Pancreas (tissue), 10 donors: ENCODE measurements at regions not wholly inside any gene's neighbourhood (a gene's known extent, or its start where the extent isn't known, plus 50 kb on each side); places are given as distances from the start of the nearest gene placed in this dataset.

Experiments
- ATAC-seq, 4 donors: fragments of 200-7000 bp; cut with Tn5 transposase; one replicate each; pipeline versions ENCODE4 v1.8.0 to v1.9.1; 2020; ENCODE audit warnings: mild to moderate bottlenecking in 4 of 4, moderate library complexity in 4 of 4
- DNase-seq, 6 donors: peaks; one replicate each; pipeline ENCODE4 v3.0.0-alpha.2; 2020
- FAIRE-seq: peaks from 2 replicates; lab custom pipeline; 2012; peaks lifted over from hg19 to GRCh38; lab: Jason Lieb, UNC
- H3K27ac ChIP-seq, 4 donors: fragments of 200-600 bp; sonication (generic); 1 replicate in 3 of 4; 2 replicates in 1 of 4; pipeline versions ENCODE4 v1.5.0 to v1.8.0; 2020
- H3K27me3 ChIP-seq, 4 donors: fragments of 200-600 bp; one replicate each; pipeline ENCODE4 v1.8.0; 2021
- H3K36me3 ChIP-seq, 3 donors: fragments of 200-600 bp; sonication (generic) in 1 of 3; one replicate each; pipeline versions ENCODE4 v1.5.0 to v1.8.0; 2020 to 2021
- H3K4me1 ChIP-seq, 3 donors: fragments of 200-600 bp; one replicate each; pipeline ENCODE4 v1.8.0; 2021
- H3K4me3 ChIP-seq, 4 donors: fragments of 200-600 bp; sonication (generic) in 2 of 4; one replicate each; pipeline versions ENCODE4 v1.5.0 to v1.8.0; 2020 to 2021
- H3K9me3 ChIP-seq, 4 donors: fragments of 200-600 bp; one replicate each; pipeline ENCODE4 v1.8.0; 2021
- WGBS, 2 donors: extraction: QIAGEN DNeasy Blood & Tissue Kit; methylation state at CpG; one replicate each; pipeline ENCODE4 v1.1.7; 2013; 5-methylcytosine and 5-hydroxymethylcytosine counted together
- intact Hi-C, 3 donors: fragments of 100-400 bp; cut with DNase I; formaldehyde crosslinking; loops; one replicate each; pipeline versions ENCODE4 v1.11.1 to v1.14.2; 2022
- TF ChIP-seq, protein P1 (sequence below), 4 donors: fragments of 200-600 bp; sonication (generic) in 3 of 4; IDR thresholded peaks; one replicate each; pipeline versions ENCODE4 v1.5.0 to v1.8.0; 2021; ENCODE audit warnings: antibody characterized with exemption in 4 of 4
- donor health status: healthy with polysubstance abuse.
- donor health status: DM: no; HTN: no; CAD: no; lungs with moderate emphysema.
- donor health status: DM: no; HTN: no; CAD: no.
- donor health status: control.
- donor health status: control.
- donor health status: Bipolar disorder and iron deficiency.
- donor health status: DM: yes; HTN: yes; CAD: no.
- donor health status: DM: no; HTN: no; CAD: no.
- donor health status: DM: no; HTN: no; CAD: no.
- donor health status: DM: yes; HTN: yes; CAD: no.

DNA sequence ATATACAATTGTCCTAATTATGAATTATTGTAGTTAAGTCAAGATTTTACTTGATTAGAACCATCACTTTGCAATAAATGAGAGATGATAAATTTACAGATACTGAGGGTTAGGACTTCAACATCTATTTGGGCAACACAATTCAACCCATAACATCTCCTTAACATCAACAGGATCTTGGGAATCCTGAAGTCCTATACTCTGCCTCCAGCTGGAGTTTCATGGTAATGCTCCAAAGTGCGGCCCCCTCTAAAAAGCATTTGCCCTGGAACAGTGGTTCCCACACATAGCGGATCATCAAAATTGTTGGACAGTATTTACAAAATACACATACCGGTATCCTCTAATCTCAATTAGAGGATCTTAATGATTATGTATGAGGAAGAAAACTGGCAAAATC is 618.6 kb downstream of the CENPC start:
- no peaks in the 10 kb centered on the region for H3K4me1 ChIP-seq
- intact Hi-C loops, result no loop called here
- no peaks in the 10 kb centered on the region for H3K27me3 ChIP-seq
- no peaks in the 10 kb centered on the region for H3K36me3 ChIP-seq
- H3K9me3 ChIP-seq, result no peaks in the 10 kb centered on the region
- ATAC-seq (no peak), FAIRE-seq (no peak), DNase-seq (no peak)
- TF ChIP-seq, protein P1, sequence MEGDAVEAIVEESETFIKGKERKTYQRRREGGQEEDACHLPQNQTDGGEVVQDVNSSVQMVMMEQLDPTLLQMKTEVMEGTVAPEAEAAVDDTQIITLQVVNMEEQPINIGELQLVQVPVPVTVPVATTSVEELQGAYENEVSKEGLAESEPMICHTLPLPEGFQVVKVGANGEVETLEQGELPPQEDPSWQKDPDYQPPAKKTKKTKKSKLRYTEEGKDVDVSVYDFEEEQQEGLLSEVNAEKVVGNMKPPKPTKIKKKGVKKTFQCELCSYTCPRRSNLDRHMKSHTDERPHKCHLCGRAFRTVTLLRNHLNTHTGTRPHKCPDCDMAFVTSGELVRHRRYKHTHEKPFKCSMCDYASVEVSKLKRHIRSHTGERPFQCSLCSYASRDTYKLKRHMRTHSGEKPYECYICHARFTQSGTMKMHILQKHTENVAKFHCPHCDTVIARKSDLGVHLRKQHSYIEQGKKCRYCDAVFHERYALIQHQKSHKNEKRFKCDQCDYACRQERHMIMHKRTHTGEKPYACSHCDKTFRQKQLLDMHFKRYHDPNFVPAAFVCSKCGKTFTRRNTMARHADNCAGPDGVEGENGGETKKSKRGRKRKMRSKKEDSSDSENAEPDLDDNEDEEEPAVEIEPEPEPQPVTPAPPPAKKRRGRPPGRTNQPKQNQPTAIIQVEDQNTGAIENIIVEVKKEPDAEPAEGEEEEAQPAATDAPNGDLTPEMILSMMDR (IDR thresholded peaks at IDR 0.05), result no peak
- H3K4me3 ChIP-seq, result no peak overlapping the region
- no peak overlapping the region for H3K27ac ChIP-seq
- 91 to 95% methylated on average over 3 of the region's 3 CpGs for WGBS, 2 donors

DNA sequence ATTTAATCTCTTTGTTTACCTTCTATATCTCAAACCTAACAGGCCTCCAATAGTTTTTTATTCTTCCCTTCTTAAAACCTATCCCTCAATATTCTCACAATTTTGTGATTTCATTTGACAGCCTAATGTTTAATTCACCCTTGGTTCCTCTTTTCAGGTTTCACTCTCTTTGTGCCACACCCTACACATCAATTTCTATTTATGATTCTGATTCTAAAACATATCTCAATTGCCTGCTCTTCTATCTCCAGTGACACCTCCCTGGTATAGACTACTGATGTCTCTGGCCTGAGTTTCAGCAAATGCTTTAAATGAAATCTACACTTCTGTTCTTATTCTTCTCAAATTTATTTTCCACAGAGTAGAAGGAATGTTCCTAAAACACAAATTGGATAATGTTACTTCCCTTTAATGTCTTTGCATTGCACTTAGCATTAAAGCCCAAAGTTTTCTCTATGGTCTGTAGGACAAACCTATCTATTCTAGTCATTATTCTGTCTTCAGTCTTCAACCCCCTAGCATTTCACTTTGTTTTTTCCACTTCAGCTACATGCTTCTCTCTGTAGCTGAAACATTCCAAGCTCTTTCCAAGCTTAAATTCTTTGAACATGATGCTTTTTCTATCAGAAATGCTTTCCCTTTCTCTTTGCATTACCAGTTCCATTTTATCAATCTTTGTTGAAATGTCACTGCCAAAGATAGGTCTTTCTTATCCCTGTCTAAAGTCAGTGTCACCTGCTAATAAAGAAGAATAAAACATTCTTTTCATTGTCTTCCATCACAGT is 622.0 kb downstream of the CENPC start:
- no peaks in the 10 kb centered on the region for H3K9me3 ChIP-seq
- no peaks in the 10 kb centered on the region for H3K4me1 ChIP-seq
- no peak overlapping the region for H3K27ac ChIP-seq
- no peaks in the 10 kb centered on the region for H3K27me3 ChIP-seq
- intact Hi-C loops, result no loop called here
- no peak for FAIRE-seq
- H3K4me3 ChIP-seq, result no peak overlapping the region
- TF ChIP-seq, protein P1 (IDR thresholded peaks at IDR 0.05), result no peak
- ATAC-seq, result no peak
- H3K36me3 ChIP-seq, result no peaks in the 10 kb centered on the region
- no peak for DNase-seq

DNA sequence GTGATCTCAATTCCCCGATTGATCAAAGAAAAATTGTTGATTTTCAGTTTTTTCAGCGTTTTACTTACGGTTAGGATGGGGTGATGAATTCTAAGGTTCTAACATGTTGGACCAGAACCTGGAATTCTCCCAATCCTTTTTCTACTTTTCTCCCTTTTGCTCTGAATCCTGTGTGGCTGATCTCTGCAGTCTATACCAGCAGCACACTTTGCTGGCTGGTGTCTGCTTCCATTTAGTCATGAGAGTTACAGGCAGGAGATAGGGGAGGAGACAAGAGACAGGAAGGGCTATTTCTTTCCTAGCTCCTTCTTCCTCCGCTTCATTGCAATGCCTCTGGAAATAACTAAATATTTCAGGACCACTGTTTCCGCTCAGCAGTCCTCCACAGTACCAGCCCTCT is 623.9 kb downstream of the CENPC start:
- Histone ChIP-seq H3K36me3 (no peaks in the 10 kb centered on the region), H3K27ac (no peak overlapping the region), H3K27me3 (peaks cover 0 to 5% (median 0%) of the 10 kb centered on the region in 4 donors), H3K4me1 (no peaks in the 10 kb centered on the region), H3K4me3 (no peak overlapping the region), H3K9me3 (no peaks in the 10 kb centered on the region)
- intact Hi-C loops, result no loop called here
- no peak for DNase-seq
- no peak for FAIRE-seq
- TF ChIP-seq, protein P1 (IDR thresholded peaks at IDR 0.05), result no peak
- WGBS, 2 donors, result 55 to 67% methylated on average over 5 of the region's 5 CpGs
- ATAC-seq, result no peak

DNA sequence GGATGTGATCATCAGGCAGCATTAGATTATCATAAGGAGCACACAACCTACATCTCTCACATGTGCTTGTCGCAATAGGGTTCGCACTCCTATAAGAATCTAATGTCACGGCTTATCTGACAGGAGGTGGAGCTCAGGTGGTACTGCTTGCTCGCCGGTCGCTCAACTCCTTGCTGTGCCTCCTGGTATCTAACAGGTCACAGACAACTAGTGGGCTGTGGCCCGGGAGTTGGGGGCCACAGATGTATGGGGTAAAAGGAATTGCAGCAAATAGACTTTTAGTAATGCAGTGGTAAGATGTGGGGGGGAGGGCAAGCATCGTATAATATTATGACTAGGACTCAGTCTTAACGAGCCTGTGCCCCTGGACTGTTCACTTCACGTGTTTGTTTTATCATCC is 624.8 kb downstream of the CENPC start:
- FAIRE-seq (no peak), DNase-seq (no peak), ATAC-seq (no peak)
- Histone ChIP-seq H3K27ac (no peak overlapping the region), H3K9me3 (no peaks in the 10 kb centered on the region), H3K4me1 (no peaks in the 10 kb centered on the region), H3K36me3 (no peaks in the 10 kb centered on the region), H3K4me3 (no peak overlapping the region), H3K27me3 (peaks cover 0 to 5% (median 0%) of the 10 kb centered on the region in 4 donors)
- intact Hi-C loops, result no loop called here
- TF ChIP-seq, protein P1 (IDR thresholded peaks at IDR 0.05), result no peak
- 73 to 80% methylated on average over 10 of the region's 10 CpGs for WGBS, 2 donors

DNA sequence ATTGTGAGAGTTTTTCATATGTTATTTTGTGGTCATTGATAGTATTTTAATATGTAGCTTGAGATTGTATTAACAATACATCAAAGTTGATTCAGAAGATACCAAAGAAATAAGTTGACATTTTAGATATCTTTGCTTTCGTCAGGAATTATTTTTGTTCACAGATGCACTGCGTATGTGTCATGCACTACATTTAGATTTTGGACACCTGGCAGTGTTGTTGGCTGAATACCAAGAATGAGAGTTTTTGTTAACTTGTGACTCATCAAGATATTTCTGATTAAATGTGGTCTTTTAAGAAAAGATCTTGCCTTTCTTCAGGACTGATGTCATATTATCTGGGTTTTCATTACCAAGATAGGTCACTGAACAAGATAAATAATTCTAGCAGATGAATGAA is 633.4 kb downstream of the CENPC start:
- no peak for FAIRE-seq
- no peak for ATAC-seq
- TF ChIP-seq, protein P1 (IDR thresholded peaks at IDR 0.05), result no peak
- no peak overlapping the region for H3K27ac ChIP-seq
- no peaks in the 10 kb centered on the region for H3K27me3 ChIP-seq
- no peak overlapping the region for H3K4me3 ChIP-seq
- no peaks in the 10 kb centered on the region for H3K4me1 ChIP-seq
- H3K36me3 ChIP-seq, result no peaks in the 10 kb centered on the region
- DNase-seq, result no peak
- 50 to 60% methylated on average over 2 of the region's 2 CpGs for WGBS, 2 donors
- H3K9me3 ChIP-seq, result no peaks in the 10 kb centered on the region
- intact Hi-C loops, result no loop called here
